ENCODE measurements at regions not wholly inside any gene's neighbourhood (a gene's known extent, or its start where the extent isn't known, plus 50 kb on each side); places are given as distances from the start of the nearest gene placed in this dataset.

DNA sequence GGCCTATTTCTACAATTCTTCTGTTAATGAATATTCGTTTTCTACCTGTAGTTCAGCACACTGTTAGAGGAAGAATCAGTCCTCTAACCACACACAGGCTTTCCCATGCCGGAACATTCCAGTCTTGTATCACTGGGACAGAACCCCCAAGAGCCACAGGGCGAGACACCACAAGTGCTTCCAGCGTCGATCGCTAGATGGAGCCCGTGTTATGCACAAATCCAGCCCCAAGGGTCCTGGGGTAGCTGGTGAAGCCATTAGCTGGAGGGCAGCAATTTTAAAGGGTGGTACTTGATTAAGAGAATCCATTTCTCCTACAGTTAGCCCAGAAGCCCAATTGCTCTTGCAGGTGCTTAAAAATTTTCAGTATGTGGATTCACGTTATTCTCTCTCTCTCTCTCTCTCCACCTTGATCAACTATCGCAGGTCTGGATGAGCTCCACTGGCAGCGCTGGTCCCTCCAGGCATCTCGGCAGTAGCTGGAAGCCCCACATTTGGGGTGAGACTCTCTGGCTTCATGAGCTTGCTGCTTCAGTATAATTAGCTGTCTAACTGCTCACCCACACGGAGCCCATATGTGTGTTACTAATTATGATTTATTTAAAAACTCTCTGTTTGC lies 148.2 kb upstream of the SNX19 start:
- POLR2A ChIA-PET (ENCODE audit: low non-redundant PET): no interaction called here
- TF ChIP-seq, protein P1, sequence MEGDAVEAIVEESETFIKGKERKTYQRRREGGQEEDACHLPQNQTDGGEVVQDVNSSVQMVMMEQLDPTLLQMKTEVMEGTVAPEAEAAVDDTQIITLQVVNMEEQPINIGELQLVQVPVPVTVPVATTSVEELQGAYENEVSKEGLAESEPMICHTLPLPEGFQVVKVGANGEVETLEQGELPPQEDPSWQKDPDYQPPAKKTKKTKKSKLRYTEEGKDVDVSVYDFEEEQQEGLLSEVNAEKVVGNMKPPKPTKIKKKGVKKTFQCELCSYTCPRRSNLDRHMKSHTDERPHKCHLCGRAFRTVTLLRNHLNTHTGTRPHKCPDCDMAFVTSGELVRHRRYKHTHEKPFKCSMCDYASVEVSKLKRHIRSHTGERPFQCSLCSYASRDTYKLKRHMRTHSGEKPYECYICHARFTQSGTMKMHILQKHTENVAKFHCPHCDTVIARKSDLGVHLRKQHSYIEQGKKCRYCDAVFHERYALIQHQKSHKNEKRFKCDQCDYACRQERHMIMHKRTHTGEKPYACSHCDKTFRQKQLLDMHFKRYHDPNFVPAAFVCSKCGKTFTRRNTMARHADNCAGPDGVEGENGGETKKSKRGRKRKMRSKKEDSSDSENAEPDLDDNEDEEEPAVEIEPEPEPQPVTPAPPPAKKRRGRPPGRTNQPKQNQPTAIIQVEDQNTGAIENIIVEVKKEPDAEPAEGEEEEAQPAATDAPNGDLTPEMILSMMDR (conservative IDR thresholded peaks at IDR 0.05; ENCODE audit: low read depth): peak; percentile 86
- CTCF ChIA-PET: interaction anchor here (0.5 to 1.8 kb wide), 17 partner anchors 9 to 1591 kb away, joined by 3 to 9 read pairs (median 4); no protein-coding TSS in a partner anchor
- H3K27ac ChIP-seq: no peak overlapping the region
- DNase-seq (ENCODE audit: low spot score): peak; percentile 73

DNA sequence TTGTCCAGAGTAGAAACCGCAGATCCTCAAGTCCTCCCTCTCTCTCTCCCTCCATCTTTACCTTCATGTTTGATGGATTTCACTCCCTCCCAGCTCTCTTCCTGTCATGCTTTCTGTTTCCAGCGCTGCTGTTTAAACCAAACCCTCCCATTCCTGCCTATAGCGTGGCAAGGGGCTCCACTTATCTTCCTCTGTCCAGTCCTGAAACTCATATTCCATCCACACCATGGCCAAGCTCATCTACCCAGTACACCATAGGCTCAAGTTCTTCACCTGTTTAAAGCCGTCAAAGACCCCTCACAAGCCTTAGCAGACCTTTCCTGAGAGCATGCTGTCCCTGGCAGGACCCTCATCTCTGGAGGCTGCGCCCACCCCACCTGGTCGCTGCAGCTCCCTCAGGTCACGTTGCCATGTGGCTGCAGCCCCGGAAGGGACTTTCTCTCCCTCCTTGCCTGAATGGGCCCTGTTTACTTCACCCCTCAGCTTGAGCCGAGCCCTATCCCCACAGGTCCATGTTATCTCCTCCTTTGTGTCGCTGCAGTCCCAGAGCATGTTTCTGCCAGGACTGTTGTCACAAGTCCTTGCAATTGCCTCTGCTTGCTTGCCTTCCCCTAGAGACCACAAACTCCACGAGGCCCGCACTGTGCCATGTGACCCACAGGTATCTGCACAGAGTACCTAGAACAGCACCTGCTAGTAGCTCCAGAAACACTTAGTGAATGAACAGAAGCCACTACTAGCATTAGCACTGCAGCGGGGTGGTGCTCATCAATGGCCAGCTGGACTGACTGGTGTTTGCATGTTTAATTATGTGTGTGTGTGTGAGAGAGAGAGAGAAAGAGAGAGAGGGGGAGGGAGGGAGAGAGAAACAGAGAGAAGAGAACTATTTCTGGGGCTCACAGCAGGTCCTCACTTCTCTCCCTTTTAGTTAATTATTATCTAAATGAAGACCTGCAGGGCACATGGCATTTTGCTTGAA lies 149.4 kb upstream of the SNX19 start:
- TF ChIP-seq, protein P1 (conservative IDR thresholded peaks at IDR 0.05; ENCODE audit: low read depth): no peak
- ChIA-PET POLR2A (ENCODE audit: low non-redundant PET) (interaction anchor here (0.6 kb wide), 1 partner anchor 17 kb away, joined by 4 read pairs; no protein-coding TSS in a partner anchor), CTCF (interaction anchor here (0.6 to 1.4 kb wide), 5 partner anchors 40 to 844 kb away, joined by 3 to 9 read pairs (median 5); no protein-coding TSS in a partner anchor)
- H3K27ac ChIP-seq: no peak overlapping the region
- no peak for DNase-seq (ENCODE audit: low spot score)

GRCh38 chr11:131066551-131066950 lies 150.3 kb upstream of the SNX19 start:
- TF ChIP-seq, protein P1 (conservative IDR thresholded peaks at IDR 0.05; ENCODE audit: low read depth): no peak
- POLR2A ChIA-PET (ENCODE audit: low non-redundant PET): interaction anchor here (0.6 kb wide), 1 partner anchor 18 kb away, joined by 4 read pairs; no protein-coding TSS in a partner anchor
- CTCF ChIA-PET: no interaction called here
- no peak for DNase-seq (ENCODE audit: low spot score)
- no peak overlapping the region for H3K27ac ChIP-seq

- DNase-seq (ENCODE audit: low spot score): no peak
- CTCF ChIA-PET: interaction anchor here (1.0 kb wide), 1 partner anchor 9 kb away, joined by 4 read pairs; no protein-coding TSS in a partner anchor
- TF ChIP-seq, protein P1 (conservative IDR thresholded peaks at IDR 0.05; ENCODE audit: low read depth): no peak
- POLR2A ChIA-PET (ENCODE audit: low non-redundant PET): no interaction called here
- H3K27ac ChIP-seq: no peak overlapping the region
These were observed 154.1 kb upstream of the SNX19 start for GRCh38 chr11:131070365-131070764.

DNA sequence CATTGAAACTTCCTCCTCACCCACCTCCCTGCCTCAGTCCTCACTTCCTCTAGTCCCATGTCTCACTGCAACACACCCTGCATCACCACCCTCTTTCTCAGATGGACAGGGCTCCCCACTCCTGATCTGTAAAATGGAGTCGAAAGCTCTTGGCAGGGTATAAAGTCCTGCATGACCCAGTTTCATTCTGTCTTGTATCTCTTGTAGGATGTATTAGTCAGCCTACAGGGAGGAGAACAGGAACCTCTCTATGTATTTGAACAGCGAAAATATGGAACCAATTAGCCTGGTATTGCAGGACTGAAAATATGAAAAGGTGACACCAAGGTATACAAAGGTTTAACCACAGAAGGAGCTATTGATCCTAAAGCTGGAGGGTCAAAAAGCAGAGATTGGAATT lies 156.9 kb upstream of the SNX19 start:
- no peak for DNase-seq (ENCODE audit: low spot score)
- TF ChIP-seq, protein P1 (conservative IDR thresholded peaks at IDR 0.05; ENCODE audit: low read depth): no peak
- ChIA-PET POLR2A (ENCODE audit: low non-redundant PET) (no interaction called here), CTCF (interaction anchor here (0.6 to 1.3 kb wide), 2 partner anchors 9 to 49 kb away, joined by 3 to 4 read pairs; no protein-coding TSS in a partner anchor)
- no peak overlapping the region for H3K27ac ChIP-seq

DNA sequence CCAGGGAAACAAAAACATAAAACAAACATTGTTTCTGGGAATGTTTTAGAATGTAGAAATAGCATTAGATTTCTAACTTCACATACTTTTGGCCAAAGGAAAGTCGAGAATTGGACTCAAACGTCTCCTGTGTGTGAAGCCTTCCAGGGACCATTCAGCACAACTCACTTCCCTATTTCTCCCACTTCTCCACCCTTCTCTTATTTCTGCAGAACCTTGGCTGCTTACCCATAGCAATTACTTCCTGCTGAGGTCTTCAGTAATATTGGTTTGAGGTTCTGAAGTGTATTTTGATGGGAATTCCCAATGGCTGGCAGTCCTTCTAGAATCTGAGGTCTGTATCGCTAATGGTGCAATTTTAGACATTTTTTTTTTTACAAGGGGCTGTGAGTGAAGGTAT lies 158.3 kb upstream of the SNX19 start:
- TF ChIP-seq, protein P1 (conservative IDR thresholded peaks at IDR 0.05; ENCODE audit: low read depth): no peak
- no peak for DNase-seq (ENCODE audit: low spot score)
- POLR2A ChIA-PET (ENCODE audit: low non-redundant PET): no interaction called here
- H3K27ac ChIP-seq: no peak overlapping the region
- CTCF ChIA-PET: interaction anchor here (0.7 kb wide), 1 partner anchor 337 kb away, joined by 3 read pairs; no protein-coding TSS in a partner anchor

Measured in RWPE1 (cell line).